Brain pericyte (primary cell): ENCODE measurements at regions not wholly inside any gene's neighbourhood (a gene's known extent, or its start where the extent isn't known, plus 50 kb on each side); places are given as distances from the start of the nearest gene placed in this dataset.
"Not testable (repeated sequence)": the region's sequence is repeated elsewhere in the genome, so short reads cannot be mapped to it uniquely, and the experiment has no call there.

Experiments
- DNase-seq: peaks from one replicate; pipeline ENCODE4 v3.0.0-alpha.2; 2012; ENCODE audit warnings: low read depth, low spot score

DNA sequence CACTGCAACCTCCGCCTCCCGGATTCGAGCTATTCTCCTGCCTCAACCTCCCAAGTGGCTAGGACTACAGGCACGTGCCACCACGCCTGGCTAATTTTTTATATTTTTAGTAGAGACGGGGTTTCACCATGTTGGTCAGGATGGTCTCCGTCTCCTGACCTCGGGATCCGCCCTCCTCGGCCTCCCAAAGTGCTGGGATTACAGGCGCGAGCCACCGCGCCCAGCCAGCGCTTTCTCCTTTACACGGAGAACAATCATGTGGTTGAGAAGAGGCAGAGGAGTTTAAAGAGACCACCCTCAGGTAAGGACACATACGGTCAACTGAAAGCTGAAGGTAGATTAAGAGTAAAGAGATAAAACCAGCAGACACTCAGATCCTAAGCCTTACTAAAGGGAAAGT, 1673.7 kb upstream of the PIK3C3 start:
- DNase-seq, result not testable (repeated sequence)

DNA sequence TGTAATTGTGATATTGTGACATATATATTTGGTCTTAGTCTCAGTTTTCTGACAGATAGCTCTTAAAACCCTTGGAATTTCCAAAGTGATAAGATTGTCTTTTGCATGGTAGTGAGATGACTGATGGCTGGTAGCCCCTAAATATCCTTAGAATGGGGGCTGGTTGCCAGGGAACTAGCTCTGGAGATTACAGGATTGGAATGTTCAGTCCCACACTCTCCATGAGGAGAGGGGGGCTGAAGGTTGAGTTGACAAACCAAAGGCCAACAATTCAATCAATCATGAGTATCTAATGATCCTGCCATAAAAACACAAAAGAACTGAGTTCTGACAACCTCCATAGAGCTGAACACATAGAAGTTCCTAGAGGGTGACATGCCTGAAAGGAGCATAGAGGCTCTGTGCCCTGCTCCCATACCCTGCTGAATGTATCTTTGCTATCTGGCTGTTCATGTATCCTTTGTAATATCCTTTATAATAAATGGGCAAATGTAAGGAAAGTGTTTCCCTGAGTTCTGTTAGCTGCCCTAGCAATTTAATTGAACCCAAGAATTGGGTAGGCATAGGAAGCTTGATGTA, 1680.3 kb upstream of the PIK3C3 start:
- no peak for DNase-seq

DNA sequence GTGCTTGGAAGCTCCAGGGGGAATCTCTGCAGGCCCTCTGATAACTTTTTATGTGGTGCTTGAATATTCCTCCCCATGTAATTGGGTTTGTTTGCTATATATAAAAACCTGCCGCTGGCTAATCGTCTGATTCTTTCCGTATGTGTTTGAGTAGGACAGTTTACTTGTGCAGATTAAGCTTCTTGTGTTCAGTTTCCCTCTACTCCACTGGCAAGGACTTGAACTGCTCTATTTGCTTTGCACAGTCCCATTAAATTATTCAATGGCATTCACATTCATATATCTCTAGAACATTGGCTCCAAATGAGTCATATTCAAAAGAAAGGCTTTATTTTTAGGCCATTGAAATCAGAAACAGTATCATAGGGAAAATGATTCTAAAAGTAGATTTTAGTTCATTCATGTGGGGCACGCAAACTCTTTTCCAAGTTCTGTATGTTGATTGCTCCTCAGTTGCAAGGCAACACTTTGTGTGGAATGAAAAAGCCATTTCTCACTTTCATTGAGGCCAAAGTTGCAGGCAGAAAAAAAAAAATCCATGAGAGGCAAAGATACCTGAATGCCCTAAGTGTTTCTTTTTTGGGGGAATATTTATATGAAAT, 1682.3 kb upstream of the PIK3C3 start:
- DNase-seq, result no peak

DNA sequence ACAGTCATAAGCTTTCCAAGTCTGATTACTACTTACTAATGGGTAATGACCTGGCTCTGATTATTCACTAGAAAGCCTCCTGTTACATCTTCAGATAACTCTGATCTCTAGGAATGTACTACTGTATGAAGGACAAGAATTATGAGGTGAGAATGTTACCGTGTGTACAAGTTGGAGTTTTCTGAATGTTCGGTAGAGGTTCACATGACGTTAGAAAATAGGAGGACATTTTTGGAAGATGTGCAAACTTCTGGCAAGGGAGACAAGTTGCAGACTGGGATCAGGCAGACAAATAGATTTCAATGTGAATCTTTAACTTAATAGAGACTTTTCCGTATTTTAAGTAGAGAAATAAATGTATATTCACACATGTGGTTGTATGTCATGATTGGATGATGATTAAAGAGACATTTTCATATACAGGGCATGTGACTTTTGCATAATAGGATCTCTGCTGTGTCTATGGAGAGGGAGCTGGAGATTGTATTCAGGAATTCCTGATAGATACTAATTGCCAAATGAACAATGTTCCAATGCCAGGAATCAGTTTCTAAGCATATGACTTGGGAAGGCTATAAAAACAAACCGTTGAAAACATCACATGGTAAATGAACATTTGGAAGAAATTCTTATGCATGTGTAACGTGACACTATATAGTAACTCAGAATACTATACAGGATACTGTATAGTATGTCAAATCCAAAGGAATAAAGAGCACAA, 1695.8 kb upstream of the PIK3C3 start:
- no peak for DNase-seq

DNA sequence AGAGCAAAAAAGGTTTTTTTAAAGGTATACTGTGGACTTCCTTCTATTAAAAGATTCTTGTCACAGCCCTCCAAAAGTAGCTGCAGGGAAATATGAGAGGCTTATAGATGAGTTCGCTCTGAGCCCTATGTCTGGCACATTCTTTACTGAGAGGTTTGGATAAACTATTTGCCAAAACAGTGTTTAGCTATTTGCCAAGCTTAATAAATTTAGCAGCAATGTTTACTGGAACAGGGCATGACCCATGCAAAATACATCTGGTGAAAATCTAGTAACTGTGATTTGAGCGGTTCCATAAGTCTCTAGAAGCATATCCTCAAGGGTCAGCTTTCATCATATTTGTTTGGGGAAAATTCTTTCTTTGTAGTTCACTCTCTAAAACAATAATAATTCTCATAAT, 1696.7 kb upstream of the PIK3C3 start:
- no peak for DNase-seq

DNA sequence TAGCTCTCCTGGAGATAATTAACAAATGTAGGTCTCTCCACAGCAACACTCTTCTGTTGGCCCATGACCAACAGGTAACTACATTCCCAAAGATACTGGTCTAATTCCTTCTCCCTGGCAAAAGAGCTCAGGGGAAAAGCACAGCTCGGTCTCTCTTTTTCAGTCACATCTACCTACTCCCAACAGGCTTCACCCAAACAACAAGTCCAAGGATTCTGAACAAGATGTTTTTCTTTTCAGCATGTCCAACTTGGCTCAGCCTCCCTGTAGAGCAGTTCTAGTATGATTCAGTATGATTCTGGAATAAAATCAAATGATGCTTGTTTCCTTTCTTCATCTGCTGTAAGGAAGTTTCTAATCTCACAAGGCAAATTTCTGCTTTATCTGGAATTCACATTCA, 1704.8 kb upstream of the PIK3C3 start:
- no peak for DNase-seq

DNA sequence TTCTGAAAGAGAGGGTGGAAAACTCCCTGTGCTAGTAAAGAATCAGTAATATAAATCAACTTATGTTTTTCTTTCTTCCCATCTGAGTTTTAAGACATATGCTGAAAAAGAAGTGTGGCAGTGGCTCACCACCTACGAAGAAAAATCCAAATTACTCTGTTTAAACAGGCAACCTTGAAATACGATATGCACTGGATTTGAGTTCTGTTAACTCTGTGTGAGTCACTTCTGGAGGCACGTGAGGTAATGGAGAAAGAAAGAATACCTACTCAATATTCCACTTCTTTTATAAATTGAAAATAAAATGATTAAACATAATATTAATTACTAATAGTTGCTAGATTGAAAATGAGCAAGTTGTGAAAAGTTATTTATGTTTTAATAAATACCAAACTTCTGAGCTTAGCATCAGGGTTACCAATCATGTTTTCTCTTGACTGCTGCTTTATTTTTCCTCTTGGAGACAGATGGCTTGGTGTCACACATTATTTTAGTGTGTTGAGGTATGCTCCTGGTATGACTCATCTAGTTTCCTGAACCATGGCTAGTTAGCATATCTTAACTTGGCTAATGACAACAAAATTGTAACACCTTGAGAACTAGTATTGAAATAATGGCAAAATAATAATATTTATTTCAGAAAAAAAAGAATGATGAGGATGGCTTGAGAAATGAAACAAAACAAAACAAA, 1705.5 kb upstream of the PIK3C3 start:
- no peak for DNase-seq

DNA sequence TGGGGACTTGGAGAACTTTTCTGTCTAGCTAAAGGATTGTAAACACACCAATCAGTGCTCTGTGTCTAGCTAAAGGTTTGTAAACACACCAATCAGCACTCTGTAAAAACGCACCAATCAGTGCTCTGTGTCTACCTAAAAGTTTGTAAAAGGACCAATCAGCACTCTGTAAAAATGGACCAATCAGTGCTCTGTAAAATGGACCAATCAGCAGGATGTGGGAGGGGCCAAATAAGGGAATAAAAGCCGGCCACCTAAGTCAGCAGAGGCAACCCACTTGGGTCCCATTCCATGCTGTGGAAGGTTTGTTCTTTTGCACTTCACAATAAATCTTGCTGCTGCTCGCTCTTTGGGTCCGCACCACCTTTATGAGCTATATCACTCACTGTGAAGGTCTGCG, 1709.4 kb upstream of the PIK3C3 start:
- DNase-seq, result not testable (repeated sequence)

DNA sequence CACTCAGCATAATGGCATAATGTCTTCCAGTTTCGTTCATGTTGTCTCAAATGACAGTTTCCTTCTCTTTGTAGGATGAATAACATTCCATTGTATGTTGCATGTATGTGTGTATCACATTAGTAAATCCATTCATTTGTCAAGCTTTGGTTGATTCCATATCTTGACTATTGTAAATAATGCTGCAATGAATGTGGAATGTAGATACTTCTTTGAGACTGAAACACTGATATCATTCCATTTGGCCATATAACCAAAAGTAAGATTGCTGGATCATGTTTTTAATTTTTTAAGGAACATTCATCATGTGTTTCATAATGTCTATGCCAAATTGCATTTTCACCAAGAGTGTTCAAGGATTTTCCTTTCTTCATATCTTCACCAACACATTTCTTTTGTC, 1711.4 kb upstream of the PIK3C3 start:
- DNase-seq, result no peak

DNA sequence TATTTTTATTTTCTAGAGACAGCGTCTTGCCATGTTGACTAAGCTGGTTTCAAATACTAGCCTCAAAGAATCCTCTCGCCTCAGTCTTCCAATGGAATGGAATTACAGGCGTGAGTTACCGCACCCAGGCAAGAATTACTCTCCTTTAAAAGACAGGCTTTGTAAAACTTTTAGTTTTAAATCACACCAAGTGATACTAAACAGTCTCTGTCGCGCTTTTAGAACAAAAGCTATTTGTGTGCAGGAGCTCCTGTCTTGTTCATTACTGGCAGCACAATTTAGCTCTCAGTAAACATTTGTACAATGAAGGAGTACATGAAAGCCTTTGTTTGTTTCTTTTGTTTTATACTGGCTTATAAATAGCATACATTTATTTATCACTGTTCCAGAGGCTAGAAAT, 1719.2 kb upstream of the PIK3C3 start:
- no peak for DNase-seq

DNA sequence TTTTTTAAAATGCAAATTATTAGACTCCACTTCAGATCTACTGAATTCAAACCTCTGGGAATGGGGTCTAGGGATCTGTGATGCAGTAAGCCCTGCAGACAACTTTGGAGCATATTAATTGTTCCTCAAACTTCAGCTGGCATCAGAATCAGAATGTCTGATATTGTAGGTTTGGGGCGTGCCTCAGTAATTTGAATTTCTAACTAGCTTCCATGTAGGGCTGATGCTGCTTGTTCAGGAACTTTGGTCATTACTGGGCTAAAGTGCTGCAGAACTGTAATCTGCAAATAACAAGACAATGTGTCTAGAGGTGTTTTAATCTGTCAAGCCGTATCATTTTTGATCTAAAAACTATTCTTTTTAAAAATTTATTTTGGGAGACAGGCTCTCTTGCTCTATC, 1719.7 kb upstream of the PIK3C3 start:
- no peak for DNase-seq

DNA sequence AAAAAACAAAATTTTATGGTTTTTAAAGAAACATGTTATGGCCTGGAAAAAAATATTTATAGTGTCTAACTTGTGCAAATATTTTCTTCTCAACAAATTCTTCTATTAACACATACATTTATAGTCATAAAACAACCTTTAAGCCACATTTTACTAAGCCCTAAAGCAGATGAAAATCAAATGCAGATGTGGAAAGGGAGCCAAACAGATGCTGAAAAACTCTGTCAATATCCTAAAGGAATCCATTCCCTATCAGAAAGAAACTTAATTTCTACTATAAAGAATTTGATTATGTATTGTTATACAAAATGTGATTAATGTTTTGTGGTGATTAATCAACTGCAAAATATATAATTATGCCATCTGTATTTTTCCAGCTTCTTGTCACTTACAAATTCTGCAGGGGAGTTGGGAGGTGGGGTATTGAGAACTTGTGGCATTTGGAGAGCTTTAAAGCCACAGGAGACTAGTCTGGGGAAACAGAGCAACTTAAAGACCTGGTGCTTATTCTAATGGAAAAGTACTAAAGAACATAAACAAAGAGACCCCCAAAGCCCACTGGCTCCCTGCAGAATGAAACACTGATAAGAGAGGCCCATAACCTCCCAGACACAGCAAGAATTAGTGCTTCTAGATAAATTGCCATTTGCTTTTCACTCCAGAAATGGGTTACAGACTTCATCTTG, 1721.0 kb upstream of the PIK3C3 start:
- DNase-seq, result no peak

DNA sequence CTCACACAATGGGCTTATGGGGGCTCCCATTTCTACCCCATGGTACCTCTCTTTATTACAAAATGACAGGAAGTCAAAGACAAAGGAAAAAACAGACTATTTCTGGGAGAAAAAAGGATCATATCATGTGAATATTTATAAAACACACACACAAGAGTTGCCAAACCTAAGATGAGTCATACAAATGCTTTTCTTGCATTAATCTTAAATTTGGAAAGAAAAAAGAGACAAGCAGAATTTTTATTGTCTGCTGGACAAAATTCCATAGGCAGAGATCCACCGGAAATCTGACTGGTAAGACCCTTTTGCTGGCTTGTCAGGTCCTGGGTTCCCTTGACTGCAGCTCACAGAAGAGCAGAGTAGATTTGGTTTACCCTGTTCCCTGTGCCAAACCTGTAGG, 1732.3 kb upstream of the PIK3C3 start:
- no peak for DNase-seq

DNA sequence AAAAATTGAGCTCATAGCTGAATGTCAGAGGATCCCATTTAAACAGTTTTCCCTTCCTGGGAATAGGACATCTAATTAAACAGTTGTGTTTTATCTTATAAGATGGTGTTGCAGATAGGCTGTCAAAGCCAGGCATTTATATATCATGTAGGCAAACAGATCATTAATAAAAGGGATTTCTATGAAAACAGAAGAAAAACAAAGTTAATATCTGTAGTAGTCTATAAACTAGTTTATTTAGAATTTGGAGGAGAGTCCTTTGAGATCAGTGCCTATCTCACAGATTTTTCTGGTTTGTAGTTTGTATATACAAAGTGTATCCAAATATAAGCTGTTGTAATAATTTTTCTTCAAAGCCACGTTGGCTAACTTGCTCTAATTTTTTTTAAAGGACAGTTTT, 1738.2 kb upstream of the PIK3C3 start:
- DNase-seq, result no peak

DNA sequence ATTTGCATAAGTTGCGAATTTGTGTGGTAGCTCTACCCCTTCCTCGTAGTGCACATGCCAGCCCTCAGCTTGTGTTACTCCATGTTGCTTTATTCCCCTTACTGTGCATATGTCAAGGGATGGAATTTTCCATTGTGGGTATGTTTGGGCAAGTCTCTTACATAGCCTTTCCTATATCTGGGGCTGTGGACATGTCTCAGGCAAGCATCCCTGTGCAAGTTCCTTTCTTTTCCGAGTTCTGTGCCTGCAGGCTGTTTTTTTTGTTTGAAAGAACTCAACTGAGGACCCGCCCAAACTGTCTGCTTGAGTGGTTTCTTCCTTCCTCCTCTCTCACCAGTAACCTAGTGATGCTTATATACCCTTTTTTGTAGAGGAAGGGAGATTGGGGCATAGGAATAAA, 1739.1 kb upstream of the PIK3C3 start:
- no peak for DNase-seq

DNA sequence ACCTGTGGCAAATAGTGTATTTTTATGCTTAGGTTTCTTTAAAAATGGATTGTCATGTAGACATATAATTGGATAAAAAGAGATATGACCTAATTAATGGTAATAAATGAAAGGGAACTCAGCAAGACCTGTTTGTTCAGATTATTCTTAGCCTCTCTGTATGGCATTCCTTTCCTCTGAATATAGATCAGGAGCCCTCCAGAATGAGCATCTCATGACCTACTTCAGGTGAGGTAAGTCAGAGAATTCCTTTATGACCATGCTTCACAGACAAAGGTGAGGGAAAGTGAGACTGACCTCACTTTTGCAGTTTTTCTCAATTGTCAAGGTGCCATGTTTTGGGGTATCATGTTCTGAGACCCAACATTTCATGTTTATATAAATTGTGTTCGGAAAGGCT, 1744.3 kb upstream of the PIK3C3 start:
- no peak for DNase-seq

DNA sequence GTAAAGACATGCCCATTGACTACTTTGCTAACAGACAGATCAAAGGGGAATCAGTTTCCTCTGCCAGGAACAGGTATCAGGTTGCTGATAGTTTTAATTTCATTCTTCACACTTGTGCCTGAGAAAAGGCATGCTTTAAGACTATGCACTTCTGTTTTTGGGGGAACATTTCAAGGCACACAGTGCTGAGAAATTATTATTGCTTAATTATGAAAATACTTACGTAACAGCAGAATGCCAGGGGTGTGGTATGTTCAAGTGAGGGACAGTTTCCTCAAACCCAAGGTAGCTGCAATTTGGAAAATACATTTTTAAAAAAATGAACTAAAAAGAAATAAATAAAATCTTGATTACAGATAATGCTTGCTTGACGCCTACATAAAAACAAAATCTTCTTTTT, 1746.1 kb upstream of the PIK3C3 start:
- no peak for DNase-seq

DNA sequence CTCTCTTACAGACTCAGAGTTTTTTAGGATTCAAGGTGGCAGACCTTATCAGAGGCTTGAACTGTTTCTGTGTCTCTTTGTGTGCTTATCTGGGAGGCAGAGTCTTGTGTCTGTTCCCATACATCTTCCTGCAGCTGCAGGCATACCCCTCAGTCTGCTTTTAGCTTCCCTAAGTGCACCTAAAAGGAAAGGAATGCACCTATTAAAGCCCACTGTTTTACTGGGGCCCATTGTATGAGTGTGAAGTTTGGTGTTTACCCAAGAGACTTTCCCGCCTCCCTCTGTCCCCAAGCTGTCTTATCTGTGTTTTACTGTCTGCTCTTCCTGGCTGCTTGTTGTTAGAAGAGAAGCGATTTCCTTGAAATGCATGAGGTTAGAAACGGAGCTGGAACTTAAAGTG, 1757.3 kb upstream of the PIK3C3 start:
- no peak for DNase-seq

DNA sequence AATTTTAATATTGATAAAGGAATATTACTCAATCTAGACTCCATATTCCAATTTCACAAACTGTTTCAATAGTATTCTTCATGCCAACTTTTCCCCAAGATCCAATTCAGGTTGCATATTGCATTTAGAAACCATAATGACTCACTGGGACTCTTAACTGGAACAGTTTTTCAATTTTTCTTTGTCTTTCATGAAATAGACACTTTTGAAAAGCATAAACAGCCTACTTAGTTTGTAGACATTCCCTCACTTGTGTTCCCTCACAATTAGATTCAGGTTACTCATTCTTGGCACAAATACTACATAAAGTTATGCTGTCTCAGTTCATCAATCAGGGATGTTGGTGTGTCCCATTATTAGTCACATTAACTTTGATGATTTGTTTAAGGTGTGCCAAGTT, 1768.4 kb upstream of the PIK3C3 start:
- no peak for DNase-seq

DNA sequence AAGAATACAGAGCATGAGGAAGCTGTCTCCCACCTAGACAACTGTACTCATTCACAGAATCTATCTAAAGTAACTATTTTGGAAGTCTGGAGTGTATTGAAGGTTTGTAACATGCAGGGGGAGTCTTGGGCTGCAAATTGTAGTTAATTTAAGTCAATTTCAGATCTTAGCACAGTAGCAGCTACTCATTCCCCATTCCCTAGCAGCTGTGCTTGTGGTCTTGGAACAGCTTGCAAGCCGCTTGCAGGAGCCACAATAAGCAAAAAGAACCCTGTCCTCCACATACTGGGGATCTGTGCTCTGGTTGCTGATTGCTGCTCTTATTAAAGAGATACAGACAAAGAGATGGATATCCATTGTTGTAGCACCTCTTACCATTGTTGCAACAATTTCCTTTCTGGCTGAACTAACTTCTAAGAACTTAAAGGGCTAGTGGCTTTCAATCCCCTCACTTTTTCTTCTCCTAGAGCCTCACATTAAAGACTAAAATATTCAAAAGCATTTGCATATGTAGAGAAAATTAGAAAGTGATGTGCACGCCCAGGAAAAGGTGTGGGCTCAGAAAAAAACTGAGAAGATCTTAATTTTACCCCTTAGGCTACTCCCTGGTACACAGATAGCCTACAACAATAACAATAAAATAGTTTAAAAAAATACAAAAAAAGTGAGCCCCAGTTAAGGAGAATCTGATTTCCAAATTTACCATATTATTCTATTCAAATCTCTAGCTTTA, 1775.1 kb upstream of the PIK3C3 start:
- no peak for DNase-seq

DNA sequence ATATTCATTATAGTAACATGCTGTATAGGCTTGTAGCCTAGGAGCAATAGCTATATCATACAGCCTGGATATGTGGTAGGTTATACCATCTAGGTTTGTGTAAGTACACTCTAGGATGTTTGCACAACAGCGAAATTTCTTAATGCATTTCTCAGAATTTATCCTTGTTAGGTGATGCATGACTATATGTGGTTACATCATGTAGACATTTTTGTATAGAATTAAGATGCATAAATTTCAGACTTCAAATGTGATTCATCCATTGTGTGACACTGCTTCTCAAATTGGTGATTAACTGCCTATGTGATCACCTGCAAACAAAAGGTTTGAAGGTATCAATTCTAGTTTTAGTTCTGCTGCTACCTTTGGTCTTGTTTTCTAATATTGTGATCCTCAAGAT, 1787.0 kb upstream of the PIK3C3 start:
- no peak for DNase-seq

DNA sequence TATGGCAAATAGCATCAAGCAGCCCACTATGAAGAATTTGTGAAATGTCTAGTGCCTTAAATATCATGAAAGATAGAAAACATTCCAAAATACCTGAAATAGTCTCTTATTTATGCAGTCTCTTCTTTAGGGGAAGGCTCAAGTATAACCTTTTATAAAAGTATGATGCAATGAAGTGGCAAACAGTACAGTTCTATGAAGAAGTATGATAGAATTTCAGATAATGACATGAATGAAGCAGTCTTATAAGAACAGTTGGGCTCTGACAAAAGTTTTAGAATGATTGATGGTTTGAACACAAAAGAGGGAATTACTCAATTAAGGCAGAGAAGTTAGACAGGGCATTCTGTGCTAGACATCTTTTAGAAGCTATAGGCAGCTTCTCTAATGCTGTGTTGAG, 1791.8 kb upstream of the PIK3C3 start:
- no peak for DNase-seq
